Endodermal cell (in vitro differentiated cells): ENCODE measurements at regions not wholly inside any gene's neighbourhood (a gene's known extent, or its start where the extent isn't known, plus 50 kb on each side); places are given as distances from the start of the nearest gene placed in this dataset.
"Not testable (repeated sequence)": the region's sequence is repeated elsewhere in the genome, so short reads cannot be mapped to it uniquely, and the experiment has no call there.

Experiments used
- DNase-seq: peaks from one replicate; pipeline ENCODE4 v3.0.0-alpha.2; 2017
- H3K27ac ChIP-seq: 2 replicates; pipeline ENCODE4 v1.5.1; 2013; ENCODE audit warnings: mild to moderate bottlenecking, low read depth, low read length, moderate library complexity
- H3K27me3 ChIP-seq: 2 replicates; pipeline ENCODE4 v1.6.1; 2013; ENCODE audit warnings: mild to moderate bottlenecking, low read length, moderate library complexity; ENCODE audit not compliant: insufficient read depth, control insufficient read depth, poor library complexity, severe bottlenecking
- H3K36me3 ChIP-seq: 2 replicates; pipeline ENCODE4 v1.7.0; 2013; ENCODE audit warnings: mild to moderate bottlenecking, low read length, moderate library complexity; ENCODE audit not compliant: control insufficient read depth, insufficient read depth
- H3K4me1 ChIP-seq: one replicate; pipeline ENCODE4 v1.7.0; 2013; ENCODE audit warnings: low read length; ENCODE audit not compliant: control insufficient read depth, insufficient read depth
- H3K4me3 ChIP-seq: 2 replicates; pipeline ENCODE4 v1.5.1; 2013; ENCODE audit warnings: mild to moderate bottlenecking, low read length, moderate library complexity
- H3K9ac ChIP-seq: 2 replicates; pipeline ENCODE4 v1.6.1; 2013; ENCODE audit warnings: mild to moderate bottlenecking, low read length, moderate library complexity; ENCODE audit not compliant: poor library complexity, severe bottlenecking; ENCODE audit errors: extremely low read depth
- H3K9me3 ChIP-seq: 2 replicates; pipeline ENCODE4 v1.6.1; 2013; ENCODE audit warnings: mild to moderate bottlenecking, low read length, moderate library complexity; ENCODE audit not compliant: control insufficient read depth
- H3K27ac Mint-ChIP-seq: 2 replicates; pipeline ENCODE4 v1.8.0; 2020; ENCODE audit warnings: mixed read lengths
- H3K27me3 Mint-ChIP-seq: 2 replicates; pipeline ENCODE4 v1.8.0; 2021; ENCODE audit warnings: mild to moderate bottlenecking, mixed read lengths; ENCODE audit not compliant: insufficient read depth
- H3K36me3 Mint-ChIP-seq: 2 replicates; pipeline ENCODE4 v1.8.0; 2020; ENCODE audit warnings: low read depth, mixed read lengths
- H3K4me1 Mint-ChIP-seq: 2 replicates; pipeline ENCODE4 v1.8.0; 2020; ENCODE audit warnings: mixed read lengths
- H3K4me3 Mint-ChIP-seq: 2 replicates; pipeline ENCODE4 v1.8.0; 2020; ENCODE audit warnings: mild to moderate bottlenecking, moderate library complexity, mixed read lengths
- H3K9me3 Mint-ChIP-seq: 2 replicates; pipeline ENCODE4 v1.8.0; 2020; ENCODE audit warnings: mild to moderate bottlenecking, mixed read lengths
- WGBS, 2 experiments: methylation state at CpG; one replicate each; pipeline versions ENCODE4 v1.1.5 to v1.1.7; 2013; ENCODE audit warnings: missing lambda C conversion rate in 2 of 2, mixed read lengths in 1 of 2; ENCODE audit not compliant: insufficient coverage in 1 of 2, insufficient read length in 1 of 2; 5-methylcytosine and 5-hydroxymethylcytosine counted together

DNA sequence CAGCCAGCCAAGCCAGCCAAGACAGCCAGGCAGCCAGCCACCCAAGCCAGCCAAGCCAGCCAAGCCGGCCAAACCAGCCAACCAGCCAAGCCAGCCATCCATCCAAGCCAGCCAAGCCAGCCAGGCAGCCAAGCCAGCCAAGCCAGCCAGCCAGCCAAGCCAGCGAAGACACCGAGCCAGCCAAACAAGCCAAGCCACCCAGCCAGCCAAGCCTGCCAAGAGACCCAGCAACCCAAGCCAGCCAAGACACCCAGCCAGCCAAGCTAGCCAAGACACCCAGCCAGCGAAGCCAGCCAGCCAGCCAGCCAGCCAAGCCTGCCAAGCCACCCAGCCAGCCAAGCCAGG lies 318.0 kb upstream of the PLGLB2 start:
- not testable (repeated sequence) for DNase-seq, H3K9ac ChIP-seq, H3K4me3 Mint-ChIP-seq, H3K27me3 ChIP-seq, H3K27ac Mint-ChIP-seq, H3K4me1 Mint-ChIP-seq, H3K4me1 ChIP-seq, H3K9me3 Mint-ChIP-seq, H3K27ac ChIP-seq, H3K4me3 ChIP-seq, H3K36me3 ChIP-seq, H3K9me3 ChIP-seq, H3K36me3 Mint-ChIP-seq, H3K27me3 Mint-ChIP-seq
- 67% methylated on average over 1 of the region's 4 CpGs; no CpG with 5 or more reads in 1 of the 2 experiments for WGBS, 2 experiments

DNA sequence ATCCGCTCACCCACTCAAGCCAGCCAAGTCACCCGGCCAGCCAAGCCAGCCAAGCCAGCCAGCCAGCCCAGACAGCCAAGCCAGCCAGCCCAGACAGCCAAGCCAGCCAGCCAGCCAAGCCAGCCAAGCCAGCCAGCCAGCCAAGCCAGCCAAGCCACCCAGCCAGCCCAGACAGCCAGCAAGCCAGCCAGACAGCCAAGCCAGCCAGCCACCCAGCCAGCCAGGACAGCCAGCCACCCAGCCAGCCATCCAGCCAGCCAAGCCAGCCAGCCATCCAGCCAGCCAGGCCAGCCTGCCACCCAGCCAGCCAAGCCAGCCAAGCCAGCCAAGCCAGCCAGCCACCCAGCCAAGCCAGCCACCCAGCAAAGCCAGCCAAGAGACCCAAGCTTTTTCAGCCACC lies 316.8 kb upstream of the PLGLB2 start:
- H3K36me3 Mint-ChIP-seq, H3K9me3 ChIP-seq, H3K4me3 Mint-ChIP-seq, H3K27ac ChIP-seq, H3K27me3 ChIP-seq, H3K4me1 Mint-ChIP-seq, H3K27ac Mint-ChIP-seq, H3K4me3 ChIP-seq, H3K4me1 ChIP-seq, H3K27me3 Mint-ChIP-seq, H3K9ac ChIP-seq, DNase-seq, H3K36me3 ChIP-seq, H3K9me3 Mint-ChIP-seq: not testable (repeated sequence)
- WGBS, 2 experiments: no CpG with 5 or more reads among the region's 2 CpGs

DNA sequence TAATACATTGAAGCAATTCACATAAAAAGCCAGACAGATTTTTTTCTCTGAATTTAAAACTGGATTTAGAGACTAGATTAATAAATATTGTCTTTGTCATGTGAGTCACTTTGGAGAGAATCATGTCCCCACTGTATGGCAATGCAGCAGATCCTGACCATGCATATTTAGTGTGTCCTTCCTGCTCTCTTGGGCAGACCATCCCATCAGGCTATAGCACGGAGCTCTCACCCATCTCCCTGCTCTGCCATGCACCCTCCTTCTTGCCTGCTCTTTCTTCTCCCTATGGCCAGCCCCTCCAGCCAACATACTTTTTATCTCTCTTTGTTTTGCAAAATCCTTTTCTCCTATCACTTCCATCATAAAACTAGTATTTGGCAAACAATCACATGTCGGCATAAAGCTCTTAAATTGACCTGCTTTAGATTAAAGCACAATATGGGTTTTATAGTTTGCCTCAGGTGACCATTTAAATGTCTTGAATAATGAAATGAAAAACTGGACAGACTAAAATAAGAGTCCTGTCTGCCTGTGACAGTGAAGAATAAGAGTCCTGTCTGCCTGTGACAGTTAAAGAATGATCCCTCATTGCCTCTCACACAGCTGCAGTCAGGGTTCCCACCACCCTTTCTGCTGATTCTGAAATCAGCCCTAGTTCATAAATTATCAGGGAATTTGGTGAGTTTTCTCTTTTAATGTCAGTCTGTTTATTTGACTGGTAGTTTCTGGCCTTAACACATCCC lies 315.0 kb upstream of the PLGLB2 start:
- not testable (repeated sequence) for H3K9ac ChIP-seq, H3K36me3 Mint-ChIP-seq, H3K4me1 Mint-ChIP-seq, H3K9me3 ChIP-seq, H3K27me3 ChIP-seq, H3K27ac ChIP-seq, DNase-seq, H3K4me3 Mint-ChIP-seq, H3K27me3 Mint-ChIP-seq, H3K9me3 Mint-ChIP-seq, H3K27ac Mint-ChIP-seq, H3K4me1 ChIP-seq, H3K36me3 ChIP-seq, H3K4me3 ChIP-seq
- WGBS, 2 experiments: 88% methylated on average over 1 of the region's 2 CpGs; no CpG with 5 or more reads in 1 of the 2 experiments

DNA sequence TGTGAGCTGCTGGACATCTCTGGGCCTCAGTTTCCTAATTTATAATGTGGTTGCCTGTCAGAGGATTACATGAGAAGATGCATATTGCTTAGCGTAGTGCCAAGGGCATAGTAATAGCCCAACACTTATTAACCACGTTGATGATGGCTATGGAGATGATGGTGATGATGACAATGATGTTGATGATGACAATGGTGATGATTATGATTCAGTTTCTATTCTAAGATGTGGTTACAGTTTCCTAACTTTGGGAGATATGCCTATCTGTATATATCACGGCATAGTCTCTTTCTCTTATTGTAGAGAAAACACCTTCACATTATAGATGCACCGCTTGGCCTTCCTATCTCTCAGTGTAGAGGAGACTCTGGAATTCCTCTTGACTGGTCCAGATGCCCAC lies 311.9 kb upstream of the PLGLB2 start:
- not testable (repeated sequence) for H3K36me3 ChIP-seq, H3K4me1 Mint-ChIP-seq, H3K27me3 ChIP-seq, H3K27ac Mint-ChIP-seq, H3K27ac ChIP-seq, H3K36me3 Mint-ChIP-seq, H3K9me3 ChIP-seq, H3K9ac ChIP-seq, H3K4me3 Mint-ChIP-seq, H3K9me3 Mint-ChIP-seq, H3K27me3 Mint-ChIP-seq, DNase-seq, H3K4me3 ChIP-seq, H3K4me1 ChIP-seq
- 100% methylated on average over 2 of the region's 4 CpGs; no CpG with 5 or more reads in 1 of the 2 experiments for WGBS, 2 experiments

DNA sequence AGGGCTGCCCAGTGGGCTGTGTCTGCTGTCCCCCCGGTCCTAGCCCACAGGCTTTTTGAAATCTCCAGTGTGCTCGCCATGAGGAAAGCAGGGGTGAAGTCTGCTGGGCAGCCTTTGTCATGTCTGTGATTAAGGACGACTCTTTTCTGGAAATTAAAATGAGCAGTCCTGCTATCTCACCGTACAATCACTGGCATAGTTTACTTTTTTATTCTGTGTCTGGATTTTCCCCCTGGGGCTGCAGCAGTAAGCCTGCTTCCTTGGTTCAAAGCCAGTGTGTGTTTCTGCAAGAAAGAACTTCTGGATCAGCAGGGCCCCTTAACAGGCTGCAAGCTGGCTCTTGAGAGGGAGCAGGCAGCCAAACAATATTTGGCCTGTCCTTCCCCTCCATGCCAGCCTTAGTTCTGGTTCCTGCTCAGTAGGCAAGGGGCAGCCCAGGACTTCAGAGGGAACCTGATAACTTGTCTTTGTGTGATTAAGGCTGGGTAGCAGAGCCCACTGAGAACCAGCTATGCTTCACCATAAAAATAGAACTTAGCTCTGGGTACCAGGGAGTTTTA lies 310.1 kb upstream of the PLGLB2 start:
- not testable (repeated sequence) for H3K9ac ChIP-seq, H3K4me3 Mint-ChIP-seq, H3K36me3 Mint-ChIP-seq, H3K27me3 ChIP-seq, H3K4me1 Mint-ChIP-seq, DNase-seq, H3K4me1 ChIP-seq, H3K27me3 Mint-ChIP-seq, H3K27ac Mint-ChIP-seq, H3K9me3 ChIP-seq, H3K27ac ChIP-seq, H3K9me3 Mint-ChIP-seq, H3K4me3 ChIP-seq, H3K36me3 ChIP-seq
- 100% methylated on average over 1 of the region's 4 CpGs; no CpG with 5 or more reads in 1 of the 2 experiments for WGBS, 2 experiments

DNA sequence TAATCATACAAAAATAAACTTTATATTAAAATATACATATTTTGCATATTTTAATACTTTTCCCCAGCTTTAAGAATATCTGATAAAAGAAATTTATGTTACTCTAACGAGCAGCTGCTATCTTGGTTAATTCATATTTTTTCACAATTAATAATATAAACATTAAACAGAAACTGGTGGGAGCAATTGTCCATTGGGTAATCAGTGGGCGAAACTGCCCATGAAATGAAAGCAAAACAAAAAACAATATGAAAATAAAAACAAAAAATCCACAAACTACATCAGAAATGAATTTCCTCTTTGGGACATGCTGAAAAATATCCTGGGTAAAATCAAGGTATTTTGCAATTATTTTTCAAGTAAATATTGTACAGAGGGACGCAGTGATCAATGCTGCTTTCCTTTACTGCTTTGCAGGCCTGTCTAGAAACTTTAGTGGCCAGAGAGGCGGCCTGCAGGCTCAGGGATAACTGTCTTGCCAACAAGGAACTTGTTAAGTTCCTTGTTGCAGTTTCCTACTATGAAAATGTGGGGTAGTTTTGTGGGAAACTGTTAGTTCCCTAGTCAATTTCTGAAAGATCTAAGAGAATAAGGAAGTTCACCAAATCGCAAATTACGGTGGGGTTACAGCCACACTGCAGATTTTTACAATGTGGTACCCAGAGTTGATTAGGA lies 309.0 kb upstream of the PLGLB2 start:
- not testable (repeated sequence) for H3K36me3 Mint-ChIP-seq, H3K9ac ChIP-seq, H3K27ac ChIP-seq, H3K36me3 ChIP-seq, H3K4me1 ChIP-seq, H3K9me3 ChIP-seq, H3K27me3 ChIP-seq, H3K4me1 Mint-ChIP-seq, H3K4me3 ChIP-seq, H3K27ac Mint-ChIP-seq, H3K9me3 Mint-ChIP-seq, DNase-seq, H3K27me3 Mint-ChIP-seq, H3K4me3 Mint-ChIP-seq
- 100% methylated on average over 2 of the region's 6 CpGs; no CpG with 5 or more reads in 1 of the 2 experiments for whole genome bisulfite sequencing, 2 experiments
